WERI-Rb-1 (cell line): ENCODE measurements at regions not wholly inside any gene's neighbourhood (a gene's known extent, or its start where the extent isn't known, plus 50 kb on each side); places are given as distances from the start of the nearest gene placed in this dataset.
A peak's percentile ranks its signal among the peaks of the same experiment; 100 is the strongest.
"Not testable (repeated sequence)": the region's sequence is repeated elsewhere in the genome, so short reads cannot be mapped to it uniquely, and the experiment has no call there.

Source experiments
- DNase-seq: peaks from one replicate; pipeline ENCODE4 v3.0.0-alpha.2; 2020
- H3K27ac ChIP-seq: fragments of 250-450 bp; sonication (Bioruptor Pico); 2 replicates; pipeline ENCODE4 v1.5.1; 2020; ENCODE audit warnings: mild to moderate bottlenecking, moderate library complexity
- H3K27me3 ChIP-seq: fragments of 250-450 bp; sonication (Bioruptor Pico); 2 replicates; pipeline ENCODE4 v1.5.1; 2021; ENCODE audit warnings: mild to moderate bottlenecking, low read depth, moderate library complexity; ENCODE audit not compliant: insufficient read depth, severe bottlenecking
- H3K36me3 ChIP-seq: fragments of 250-450 bp; sonication (Bioruptor Pico); 2 replicates; pipeline ENCODE4 v1.5.1; 2020; ENCODE audit warnings: mild to moderate bottlenecking, moderate library complexity
- H3K4me3 ChIP-seq: 2 replicates; pipeline ENCODE4 v1.5.1; 2011; ENCODE audit warnings: low read depth, mild to moderate bottlenecking, control low read depth, low read length
- H3K9me3 ChIP-seq: fragments of 250-450 bp; sonication (Bioruptor Pico); 2 replicates; pipeline ENCODE4 v1.5.1; 2021; ENCODE audit warnings: mild to moderate bottlenecking, moderate library complexity; ENCODE audit not compliant: severe bottlenecking
- CTCF ChIP-seq: IDR thresholded peaks from 2 replicates; pipeline ENCODE4 v1.5.1; 2011; ENCODE audit warnings: low read depth, mild to moderate bottlenecking, control low read depth, inconsistent platforms, low read length

DNA sequence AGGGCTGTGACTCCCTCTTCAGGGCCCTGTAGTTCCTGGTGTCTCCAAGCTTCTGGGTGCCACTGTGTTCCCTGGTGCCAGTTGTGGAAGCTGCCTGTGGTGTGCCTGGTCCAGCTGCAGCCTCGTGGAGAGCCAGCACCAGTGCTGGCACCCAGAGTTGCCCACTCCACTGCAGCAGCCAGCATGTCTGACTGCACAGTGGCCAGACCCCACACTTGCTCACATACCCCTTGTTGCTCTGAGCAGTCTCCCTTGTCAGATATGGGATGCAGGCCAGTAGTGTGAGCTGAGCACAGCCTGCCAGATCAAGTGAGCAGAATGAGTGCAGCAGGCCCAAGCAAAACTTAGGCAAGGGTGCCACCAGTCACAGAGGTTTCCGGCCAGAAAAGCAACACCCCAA is 108.6 kb downstream of the ZMAT1 start:
- no peaks in the 10 kb centered on the region for H3K36me3 ChIP-seq
- peaks cover 20% of the 10 kb centered on the region for H3K27me3 ChIP-seq
- no peaks in the 10 kb centered on the region for H3K9me3 ChIP-seq
- no peak overlapping the region for H3K4me3 ChIP-seq
- no peak overlapping the region for H3K27ac ChIP-seq
- DNase-seq, result no peak
- TF ChIP-seq CTCF, result no peak

DNA sequence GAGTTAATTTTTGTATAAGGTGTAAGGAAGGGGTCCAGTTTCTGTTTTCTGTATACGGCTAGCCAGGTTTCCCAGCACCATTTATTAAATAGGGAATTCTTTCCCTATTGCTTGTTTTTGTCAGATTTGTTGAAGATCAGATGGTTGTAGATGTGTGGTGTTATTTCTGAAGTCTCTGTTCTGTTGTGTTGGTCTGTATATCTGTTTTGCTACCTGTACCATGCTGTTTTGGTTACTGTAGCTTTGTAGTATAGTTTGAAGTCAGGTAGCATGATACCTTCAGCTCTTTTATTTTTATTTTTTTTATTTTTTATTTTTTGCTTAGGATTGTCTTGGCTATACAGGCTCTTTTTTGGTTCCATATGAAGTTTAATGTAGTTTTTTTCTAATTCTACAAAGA is 114.1 kb downstream of the ZMAT1 start:
- H3K27ac ChIP-seq, H3K27me3 ChIP-seq, H3K4me3 ChIP-seq, H3K36me3 ChIP-seq, H3K9me3 ChIP-seq, DNase-seq: not testable (repeated sequence)

DNA sequence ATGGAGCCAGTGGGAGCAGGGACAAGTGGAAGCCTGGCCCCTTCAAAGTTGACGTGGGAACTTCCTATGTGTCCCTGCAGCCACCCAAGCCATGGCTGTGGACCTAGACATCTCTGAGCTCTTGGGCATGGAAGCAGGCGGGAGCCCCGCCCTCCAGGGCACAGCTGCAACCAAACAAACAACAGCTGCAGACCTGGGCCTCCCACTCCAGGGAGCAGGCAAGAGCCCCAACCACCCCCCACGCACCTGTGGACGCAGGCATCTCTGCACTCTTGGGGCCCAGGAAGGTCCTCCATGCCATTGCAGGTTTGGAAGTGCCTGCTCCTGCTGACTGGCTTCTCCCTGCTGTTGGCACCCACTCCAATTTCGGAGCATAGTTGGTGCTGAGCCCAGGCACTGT is 118.6 kb downstream of the ZMAT1 start:
- Histone ChIP-seq H3K4me3 (no peak overlapping the region), H3K9me3 (peaks cover 7% of the 10 kb centered on the region), H3K27me3 (peaks cover 4% of the 10 kb centered on the region), H3K27ac (no peak overlapping the region), H3K36me3 (no peaks in the 10 kb centered on the region)
- TF ChIP-seq CTCF, result no peak
- no peak for DNase-seq

DNA sequence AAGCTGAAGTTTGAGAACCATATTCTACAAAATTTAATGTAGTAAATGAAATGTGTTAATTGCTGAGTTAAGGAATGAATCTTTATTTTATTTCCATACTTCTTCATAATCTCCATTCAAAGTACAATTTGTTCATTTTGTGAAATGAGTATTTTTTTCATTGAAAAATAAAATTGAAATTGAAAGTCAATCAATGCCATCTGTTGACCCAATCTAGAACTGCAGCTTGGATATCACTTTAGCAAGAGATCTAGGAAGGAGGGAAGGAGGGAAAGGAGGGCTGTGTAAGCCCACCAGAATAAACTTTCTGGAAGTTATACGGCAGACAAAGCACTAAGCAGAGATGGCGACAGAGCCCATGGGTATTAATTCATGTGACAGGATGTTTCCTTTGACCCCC is 128.4 kb downstream of the ZMAT1 start:
- Histone ChIP-seq H3K4me3 (no peak overlapping the region), H3K36me3 (no peaks in the 10 kb centered on the region), H3K27ac (no peak overlapping the region), H3K9me3 (no peaks in the 10 kb centered on the region), H3K27me3 (peaks cover 10% of the 10 kb centered on the region)
- DNase-seq, result no peak
- TF ChIP-seq CTCF, result no peak

DNA sequence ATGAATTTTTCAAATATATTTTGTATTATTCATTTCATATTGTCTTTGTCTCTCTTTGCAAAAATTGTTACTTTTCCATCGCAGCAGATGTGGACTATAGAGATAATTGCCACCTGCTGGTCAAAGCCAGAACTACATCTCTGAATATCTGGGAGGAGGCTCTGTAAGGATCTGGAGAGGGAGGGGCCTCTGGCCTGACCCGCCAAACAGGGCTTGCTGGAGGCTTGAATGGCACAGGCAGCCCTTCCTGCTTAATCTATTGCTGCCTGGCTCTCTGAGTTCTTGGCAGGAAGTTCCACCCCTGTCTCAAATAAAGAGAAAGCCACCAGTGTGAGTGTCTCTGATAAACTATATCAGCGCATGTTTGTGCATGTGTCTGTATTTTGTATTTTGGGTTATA is 132.4 kb downstream of the ZMAT1 start:
- Histone ChIP-seq H3K9me3 (no peaks in the 10 kb centered on the region), H3K27me3 (peaks cover 25% of the 10 kb centered on the region), H3K36me3 (no peaks in the 10 kb centered on the region), H3K4me3 (peak overlapping the region; percentile 13; the same call in 1 of the 2 replicates), H3K27ac (no peak overlapping the region)
- DNase-seq, result peak; percentile 84
- TF ChIP-seq CTCF, result peak; percentile 47

GRCh38 chrX:101787934-101788333 is 128.3 kb upstream of the ARMCX2 start:
- TF ChIP-seq CTCF, result no peak
- no peak for DNase-seq
- no peaks in the 10 kb centered on the region for H3K36me3 ChIP-seq
- no peak overlapping the region for H3K4me3 ChIP-seq
- peaks cover 34% of the 10 kb centered on the region for H3K27me3 ChIP-seq
- no peaks in the 10 kb centered on the region for H3K9me3 ChIP-seq
- H3K27ac ChIP-seq, result no peak overlapping the region
